H1 (cell line): ENCODE measurements at regions not wholly inside any gene's neighbourhood (a gene's known extent, or its start where the extent isn't known, plus 50 kb on each side); places are given as distances from the start of the nearest gene placed in this dataset.

ENCODE experiments used
- BACH1 ChIP-seq: IDR thresholded peaks from 2 replicates; pipeline ENCODE4 v1.6.1; 2012; ENCODE audit warnings: low read length, improper control_type of control experiment
- CHD7 ChIP-seq: fragments of 300-600 bp; sonication (generic); IDR thresholded peaks from 2 replicates; pipeline ENCODE4 v1.7.1; 2012; ENCODE audit warnings: low read length, moderate library complexity, mild to moderate bottlenecking, inconsistent platforms; ENCODE audit not compliant: insufficient replicate concordance
- EP300 ChIP-seq, 2 experiments: IDR thresholded peaks; 1 replicate in 1 of 2; 2 replicates in 1 of 2; pipeline ENCODE4 v1.6.1; 2011 to 2012; ENCODE audit warnings: low read depth in 2 of 2, low read length in 2 of 2, mild to moderate bottlenecking in 2 of 2, borderline replicate concordance in 1 of 2, inconsistent platforms in 1 of 2, moderate library complexity in 1 of 2
- NANOG ChIP-seq: IDR thresholded peaks from 2 replicates; pipeline ENCODE4 v1.6.1; 2011; ENCODE audit warnings: low read length, low read depth, mild to moderate bottlenecking, inconsistent platforms; ENCODE audit not compliant: insufficient read depth, poor library complexity, severe bottlenecking
- POLR2A ChIP-seq, 2 experiments: IDR thresholded peaks; 1 replicate in 1 of 2; 2 replicates in 1 of 2; pipeline ENCODE4 v1.6.1; 2011; ENCODE audit warnings: low read depth in 2 of 2, low read length in 2 of 2, mild to moderate bottlenecking in 2 of 2; ENCODE audit errors: control extremely low read depth in 1 of 2
- SIN3A ChIP-seq, 2 experiments: IDR thresholded peaks in 1 of 2; conservative IDR thresholded peaks in 1 of 2; 2 replicates each; pipeline ENCODE4 v1.6.1; 2011 to 2012; ENCODE audit warnings: low read length in 2 of 2, improper control_type of control experiment in 1 of 2, low read depth in 1 of 2, mild to moderate bottlenecking in 1 of 2
- SIX5 ChIP-seq: IDR thresholded peaks from 2 replicates; pipeline ENCODE4 v1.6.1; 2011; ENCODE audit warnings: mild to moderate bottlenecking, low read depth, low read length
- SP1 ChIP-seq: IDR thresholded peaks from 2 replicates; pipeline ENCODE4 v1.6.1; 2011; ENCODE audit warnings: low read depth, low read length
- SP4 ChIP-seq: IDR thresholded peaks from 2 replicates; pipeline ENCODE4 v1.6.1; 2012; ENCODE audit warnings: low read length, inconsistent platforms
- TAF1 ChIP-seq: IDR thresholded peaks from 2 replicates; pipeline ENCODE4 v1.6.1; 2011; ENCODE audit warnings: mild to moderate bottlenecking, low read depth, low read length
- ZNF274 ChIP-seq: IDR thresholded peaks from 2 replicates; pipeline ENCODE4 v1.7.0; 2012; ENCODE audit warnings: low read length, borderline replicate concordance; ENCODE audit errors: extremely low read depth

GRCh38 chr3:109921509-109921908 lies 584.2 kb upstream of the DPPA4 start (continued):
- no peak for TF ChIP-seq CHD7
- TF ChIP-seq ZNF274 = no peak
- no peak for TF ChIP-seq BACH1
- no peak for TF ChIP-seq TAF1
- TF ChIP-seq SP4 = no peak
- TF ChIP-seq POLR2A (IDR thresholded peaks at IDR 0.05; ENCODE audit: control extremely low read depth in 1 of 2, low read depth in 2 of 2, low read length in 2 of 2) = no peak
- no peak for TF ChIP-seq NANOG
- TF ChIP-seq SP1 = no peak
- TF ChIP-seq SIN3A (conservative IDR thresholded peaks at IDR 0.05 in 1 of 2, IDR thresholded peaks at IDR 0.05 in 1 of 2; ENCODE audit: low read depth in 1 of 2, low read length in 2 of 2) = no peak
- no peak for TF ChIP-seq EP300 (IDR thresholded peaks at IDR 0.05; ENCODE audit: borderline replicate concordance in 1 of 2, low read depth in 2 of 2, low read length in 2 of 2)
- TF ChIP-seq SIX5 = no peak
